ENCODE measurements at regions not wholly inside any gene's neighbourhood (a gene's known extent, or its start where the extent isn't known, plus 50 kb on each side); places are given as distances from the start of the nearest gene placed in this dataset.

DNA sequence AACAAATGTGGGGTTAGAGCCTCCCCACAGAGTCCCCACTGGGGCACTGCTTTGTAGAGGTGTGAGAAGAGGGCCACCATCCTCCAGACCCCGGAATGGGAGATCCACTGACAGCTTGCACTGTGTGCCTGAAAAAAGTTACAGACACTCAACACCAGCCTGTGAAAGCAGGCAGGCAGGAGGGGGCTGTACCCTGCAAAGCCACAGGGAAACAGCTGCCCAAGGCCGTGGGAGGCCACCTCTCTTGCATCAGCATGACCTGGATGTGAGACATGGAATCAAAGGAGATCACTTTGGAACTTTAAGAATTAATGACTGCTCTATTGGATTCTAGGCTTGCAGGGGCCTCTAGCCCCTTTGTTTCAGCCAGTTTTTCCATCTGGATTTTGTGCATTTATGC is 782.3 kb downstream of the BRINP1 start:
- Histone ChIP-seq H3K9me3 (ENCODE audit: control insufficient read depth in 1 of 2, low read length in 2 of 2) (no peaks in the 10 kb centered on the region), H3K4me3 (ENCODE audit: low read depth in 1 of 2, low read length in 2 of 2) (no peak overlapping the region), H3K27ac (ENCODE audit: low read length) (no peak overlapping the region), H3K27me3 (ENCODE audit: low read depth, low read length) (no peaks in the 10 kb centered on the region), H3K36me3 (ENCODE audit: control insufficient read depth in 1 of 2, insufficient read depth in 2 of 2, low read length in 2 of 2) (no peaks in the 10 kb centered on the region), H3K4me1 (ENCODE audit: control insufficient read depth in 1 of 2, insufficient read depth in 2 of 2, low read length in 2 of 2) (no peaks in the 10 kb centered on the region)

DNA sequence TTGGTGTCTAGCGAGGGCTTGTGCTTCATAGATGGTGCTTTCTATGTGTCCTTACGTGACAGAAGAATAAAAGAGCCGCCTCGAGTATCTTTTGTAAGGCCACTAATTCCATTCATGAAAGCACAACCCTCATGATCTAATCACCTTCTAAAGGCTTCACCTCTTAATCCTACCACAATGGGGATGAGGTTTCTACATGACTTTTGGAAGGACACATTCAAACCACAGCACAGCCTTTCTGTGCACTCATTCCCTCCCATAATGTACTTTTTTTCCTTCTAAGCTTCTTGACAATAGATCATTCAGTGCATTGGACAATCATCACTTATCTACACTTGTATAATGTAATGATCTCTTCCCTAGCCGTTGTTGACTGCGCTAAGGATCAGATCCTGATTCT is 774.8 kb downstream of the BRINP1 start:
- Histone ChIP-seq H3K4me3 (ENCODE audit: low read depth in 1 of 2, low read length in 2 of 2) (no peak overlapping the region), H3K9me3 (ENCODE audit: control insufficient read depth in 1 of 2, low read length in 2 of 2) (no peaks in the 10 kb centered on the region), H3K4me1 (ENCODE audit: control insufficient read depth in 1 of 2, insufficient read depth in 2 of 2, low read length in 2 of 2) (no peaks in the 10 kb centered on the region), H3K27me3 (ENCODE audit: low read depth, low read length) (no peaks in the 10 kb centered on the region), H3K27ac (ENCODE audit: low read length) (no peak overlapping the region), H3K36me3 (ENCODE audit: control insufficient read depth in 1 of 2, insufficient read depth in 2 of 2, low read length in 2 of 2) (no peaks in the 10 kb centered on the region)

DNA sequence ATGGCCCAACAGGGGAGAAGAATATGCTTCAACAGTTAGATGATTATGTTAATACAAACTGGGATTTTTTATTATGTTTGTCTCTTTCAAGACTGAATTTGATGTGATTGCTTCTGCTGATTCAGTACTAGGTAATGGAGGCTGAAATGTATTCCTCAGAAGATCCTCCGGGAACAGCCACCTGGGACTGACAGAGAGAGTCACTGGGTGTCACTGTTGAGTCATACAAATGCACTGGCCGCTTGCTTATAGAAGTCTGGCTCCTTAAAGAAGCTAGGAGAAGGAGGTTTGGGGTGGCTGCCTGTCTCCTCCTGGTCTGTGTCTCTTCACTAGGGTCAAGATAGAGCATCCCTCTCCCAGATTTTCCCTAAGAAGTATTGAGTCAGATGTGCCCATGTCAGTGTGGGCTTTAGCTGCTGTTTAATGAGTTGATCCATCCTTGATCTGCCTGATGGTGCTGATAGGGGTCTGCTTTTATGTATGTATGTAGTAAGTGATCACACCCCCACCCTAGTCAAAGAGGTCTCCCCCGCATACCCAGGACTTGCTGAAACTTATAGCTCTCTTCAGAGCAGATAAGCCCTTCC is 773.4 kb downstream of the BRINP1 start:
- H3K27me3 ChIP-seq (ENCODE audit: low read depth, low read length): no peaks in the 10 kb centered on the region

DNA sequence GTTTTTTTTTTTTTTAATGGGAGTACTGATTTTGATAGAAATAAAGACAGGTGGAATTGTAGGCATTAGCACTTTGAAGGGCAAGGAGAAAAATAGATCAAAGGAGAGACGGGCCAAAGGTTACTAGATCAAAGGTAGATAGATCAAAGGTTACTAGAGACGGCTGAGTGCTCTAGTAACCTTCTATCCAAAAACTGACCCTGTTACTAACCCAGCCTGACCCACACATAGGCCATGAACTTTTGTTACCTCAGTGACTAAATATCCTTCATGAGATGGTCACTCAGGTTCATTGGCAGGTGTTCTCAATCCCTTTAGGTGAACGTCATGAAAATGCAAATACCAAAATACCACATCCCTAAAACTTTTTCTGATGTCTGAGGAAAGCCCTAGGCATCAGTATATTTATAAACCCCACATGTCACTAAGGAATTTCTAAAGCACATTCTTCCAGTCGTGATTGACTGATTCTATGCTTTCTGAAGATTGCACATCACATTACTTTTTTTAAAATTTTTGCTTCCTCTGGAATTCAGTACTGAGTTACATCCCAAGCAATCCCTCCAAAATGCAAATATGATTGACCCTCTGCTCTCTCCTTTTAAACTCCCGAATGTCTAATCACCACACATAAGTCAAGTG is 772.7 kb downstream of the BRINP1 start:
- Histone ChIP-seq H3K4me3 (ENCODE audit: low read depth in 1 of 2, low read length in 2 of 2) (no peak overlapping the region), H3K9me3 (ENCODE audit: control insufficient read depth in 1 of 2, low read length in 2 of 2) (no peaks in the 10 kb centered on the region), H3K4me1 (ENCODE audit: control insufficient read depth in 1 of 2, insufficient read depth in 2 of 2, low read length in 2 of 2) (no peaks in the 10 kb centered on the region), H3K27me3 (ENCODE audit: low read depth, low read length) (no peaks in the 10 kb centered on the region), H3K36me3 (ENCODE audit: control insufficient read depth in 1 of 2, insufficient read depth in 2 of 2, low read length in 2 of 2) (no peaks in the 10 kb centered on the region), H3K27ac (ENCODE audit: low read length) (no peak overlapping the region)

More for the DNA sequence above, 773.4 kb downstream of the BRINP1 start:
- no peak overlapping the region for H3K4me3 ChIP-seq (ENCODE audit: low read depth in 1 of 2, low read length in 2 of 2)
- no peaks in the 10 kb centered on the region for H3K9me3 ChIP-seq (ENCODE audit: control insufficient read depth in 1 of 2, low read length in 2 of 2)
- H3K27ac ChIP-seq (ENCODE audit: low read length): no peak overlapping the region
- H3K4me1 ChIP-seq (ENCODE audit: control insufficient read depth in 1 of 2, insufficient read depth in 2 of 2, low read length in 2 of 2): no peaks in the 10 kb centered on the region
- no peaks in the 10 kb centered on the region for H3K36me3 ChIP-seq (ENCODE audit: control insufficient read depth in 1 of 2, insufficient read depth in 2 of 2, low read length in 2 of 2)

DNA sequence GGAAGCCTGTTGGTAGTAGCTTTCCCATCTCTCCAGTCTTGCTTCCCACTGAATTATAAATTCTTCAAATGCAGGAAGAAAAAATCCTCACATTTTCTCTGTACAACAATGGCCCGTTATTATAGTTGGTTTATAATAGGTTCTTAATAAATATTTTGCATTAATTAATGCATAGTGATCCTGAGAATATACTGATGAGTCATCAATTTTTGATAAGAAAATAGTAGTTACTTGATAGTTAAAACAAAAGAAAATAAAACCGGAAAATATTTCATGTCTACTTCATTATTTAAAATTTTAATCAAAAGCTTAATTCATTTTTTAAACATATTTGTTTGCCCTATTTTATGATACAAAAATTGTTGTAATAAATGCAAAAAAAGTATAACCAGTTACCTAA is 762.6 kb downstream of the BRINP1 start:
- Histone ChIP-seq H3K27ac (ENCODE audit: low read length) (no peak overlapping the region), H3K4me3 (ENCODE audit: low read depth in 1 of 2, low read length in 2 of 2) (no peak overlapping the region), H3K4me1 (ENCODE audit: control insufficient read depth in 1 of 2, insufficient read depth in 2 of 2, low read length in 2 of 2) (no peaks in the 10 kb centered on the region), H3K9me3 (ENCODE audit: control insufficient read depth in 1 of 2, low read length in 2 of 2) (no peaks in the 10 kb centered on the region), H3K36me3 (ENCODE audit: control insufficient read depth in 1 of 2, insufficient read depth in 2 of 2, low read length in 2 of 2) (no peaks in the 10 kb centered on the region), H3K27me3 (ENCODE audit: low read depth, low read length) (no peaks in the 10 kb centered on the region)

DNA sequence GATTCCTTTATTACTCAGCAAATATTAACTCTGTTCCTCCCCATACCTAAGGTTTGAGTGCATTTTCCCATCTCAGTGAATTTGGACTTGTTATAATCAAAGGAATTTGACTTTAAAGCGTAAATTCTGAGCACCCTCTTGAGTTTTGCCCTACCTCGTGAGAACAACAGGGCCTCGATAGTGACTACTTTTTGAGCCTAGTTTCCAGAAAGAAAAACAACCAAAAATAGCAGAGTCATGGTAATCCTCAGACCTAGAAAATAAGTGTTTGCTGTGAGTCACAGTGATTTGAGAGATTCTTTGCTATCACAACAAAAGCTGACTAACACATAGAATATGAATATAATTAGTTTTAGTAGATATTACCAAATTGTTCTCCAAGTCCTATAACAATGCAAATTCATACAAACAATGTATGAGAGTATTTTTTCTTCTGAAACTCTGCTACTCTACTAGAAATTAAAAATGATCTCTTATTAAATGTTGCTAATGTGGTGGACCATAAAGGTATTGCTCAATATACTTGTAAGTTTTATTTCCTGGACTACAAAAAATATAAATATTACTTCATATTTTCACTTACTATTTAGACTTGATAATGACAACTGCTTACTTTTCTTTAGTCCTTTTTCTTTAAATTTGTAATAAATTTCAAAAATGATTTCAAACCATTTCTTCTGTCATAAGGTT is 759.7 kb downstream of the BRINP1 start:
- Histone ChIP-seq H3K27ac (ENCODE audit: low read length) (no peak overlapping the region), H3K4me3 (ENCODE audit: low read depth in 1 of 2, low read length in 2 of 2) (no peak overlapping the region), H3K9me3 (ENCODE audit: control insufficient read depth in 1 of 2, low read length in 2 of 2) (no peaks in the 10 kb centered on the region), H3K27me3 (ENCODE audit: low read depth, low read length) (no peaks in the 10 kb centered on the region), H3K4me1 (ENCODE audit: control insufficient read depth in 1 of 2, insufficient read depth in 2 of 2, low read length in 2 of 2) (no peaks in the 10 kb centered on the region), H3K36me3 (ENCODE audit: control insufficient read depth in 1 of 2, insufficient read depth in 2 of 2, low read length in 2 of 2) (no peaks in the 10 kb centered on the region)

DNA sequence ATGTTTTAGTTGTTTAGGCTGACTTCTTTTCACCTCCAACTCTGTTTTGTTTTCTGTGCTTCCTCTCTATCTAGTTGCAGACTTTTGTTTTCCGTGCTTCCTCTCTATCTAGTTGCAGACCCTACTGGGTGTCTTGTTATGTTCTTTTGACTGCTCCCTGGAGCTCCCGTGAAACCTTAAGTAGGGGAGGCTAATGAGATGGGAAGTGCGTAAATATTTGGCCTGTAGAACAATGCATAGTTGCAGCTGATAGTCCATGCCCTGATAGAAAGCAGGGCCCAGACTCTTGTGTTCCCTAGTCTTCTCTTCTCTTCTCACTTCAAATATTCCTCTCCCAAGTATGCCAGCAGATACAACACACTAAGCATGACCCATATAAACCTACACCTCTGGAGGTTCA is 757.0 kb downstream of the BRINP1 start:
- no peaks in the 10 kb centered on the region for H3K36me3 ChIP-seq (ENCODE audit: control insufficient read depth in 1 of 2, insufficient read depth in 2 of 2, low read length in 2 of 2)

DNA sequence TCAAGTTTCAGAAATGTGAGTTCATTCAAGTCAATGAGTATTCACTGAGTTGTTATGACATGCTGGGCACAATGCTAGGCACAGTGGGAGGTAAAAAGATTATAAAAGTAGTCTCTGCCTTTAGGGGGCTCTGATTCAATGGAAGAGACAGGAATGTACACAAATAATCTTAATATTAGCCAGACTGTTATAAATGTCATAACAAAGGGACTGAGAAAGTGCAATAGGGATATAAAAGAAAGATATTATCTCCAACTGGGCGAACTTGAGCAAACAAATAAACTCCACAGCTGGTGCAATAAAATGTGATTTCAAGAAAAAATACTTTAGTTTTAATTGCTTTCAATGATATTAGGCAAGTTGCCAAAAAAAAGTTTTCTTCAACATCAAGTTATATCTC is 755.2 kb downstream of the BRINP1 start:
- H3K27me3 ChIP-seq (ENCODE audit: low read depth, low read length): no peaks in the 10 kb centered on the region
- H3K4me1 ChIP-seq (ENCODE audit: control insufficient read depth in 1 of 2, insufficient read depth in 2 of 2, low read length in 2 of 2): no peaks in the 10 kb centered on the region
- no peaks in the 10 kb centered on the region for H3K9me3 ChIP-seq (ENCODE audit: control insufficient read depth in 1 of 2, low read length in 2 of 2)
- H3K4me3 ChIP-seq (ENCODE audit: low read depth in 1 of 2, low read length in 2 of 2): no peak overlapping the region
- no peaks in the 10 kb centered on the region for H3K36me3 ChIP-seq (ENCODE audit: control insufficient read depth in 1 of 2, insufficient read depth in 2 of 2, low read length in 2 of 2)
- no peak overlapping the region for H3K27ac ChIP-seq (ENCODE audit: low read length)

More for the DNA sequence above, 757.0 kb downstream of the BRINP1 start:
- H3K9me3 ChIP-seq (ENCODE audit: control insufficient read depth in 1 of 2, low read length in 2 of 2): no peaks in the 10 kb centered on the region
- no peak overlapping the region for H3K27ac ChIP-seq (ENCODE audit: low read length)
- no peak overlapping the region for H3K4me3 ChIP-seq (ENCODE audit: low read depth in 1 of 2, low read length in 2 of 2)
- H3K27me3 ChIP-seq (ENCODE audit: low read depth, low read length): no peaks in the 10 kb centered on the region
- H3K4me1 ChIP-seq (ENCODE audit: control insufficient read depth in 1 of 2, insufficient read depth in 2 of 2, low read length in 2 of 2): no peaks in the 10 kb centered on the region

DNA sequence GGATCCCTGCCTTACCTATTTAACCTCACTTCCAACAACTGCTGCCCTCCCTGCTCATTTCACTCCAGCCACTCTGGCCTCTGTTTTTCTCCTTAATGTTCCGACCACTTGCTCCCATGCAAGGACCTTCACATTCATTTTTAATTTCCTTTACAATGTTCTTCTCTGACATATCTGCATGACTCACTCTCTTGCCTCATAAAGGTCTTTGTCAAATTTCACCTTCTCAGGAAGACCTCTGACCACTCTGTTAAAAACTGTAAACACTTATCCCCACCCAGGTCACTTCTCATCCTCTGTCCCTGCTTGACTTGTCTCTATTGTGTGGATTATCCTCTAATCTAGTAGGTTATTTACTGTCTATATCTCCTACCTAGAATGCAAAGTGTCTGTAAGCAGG is 751.2 kb downstream of the BRINP1 start:
- Histone ChIP-seq H3K27me3 (ENCODE audit: low read depth, low read length) (no peaks in the 10 kb centered on the region), H3K4me1 (ENCODE audit: control insufficient read depth in 1 of 2, insufficient read depth in 2 of 2, low read length in 2 of 2) (no peaks in the 10 kb centered on the region), H3K36me3 (ENCODE audit: control insufficient read depth in 1 of 2, insufficient read depth in 2 of 2, low read length in 2 of 2) (no peaks in the 10 kb centered on the region), H3K9me3 (ENCODE audit: control insufficient read depth in 1 of 2, low read length in 2 of 2) (no peaks in the 10 kb centered on the region), H3K4me3 (ENCODE audit: low read depth in 1 of 2, low read length in 2 of 2) (no peak overlapping the region), H3K27ac (ENCODE audit: low read length) (no peak overlapping the region)

DNA sequence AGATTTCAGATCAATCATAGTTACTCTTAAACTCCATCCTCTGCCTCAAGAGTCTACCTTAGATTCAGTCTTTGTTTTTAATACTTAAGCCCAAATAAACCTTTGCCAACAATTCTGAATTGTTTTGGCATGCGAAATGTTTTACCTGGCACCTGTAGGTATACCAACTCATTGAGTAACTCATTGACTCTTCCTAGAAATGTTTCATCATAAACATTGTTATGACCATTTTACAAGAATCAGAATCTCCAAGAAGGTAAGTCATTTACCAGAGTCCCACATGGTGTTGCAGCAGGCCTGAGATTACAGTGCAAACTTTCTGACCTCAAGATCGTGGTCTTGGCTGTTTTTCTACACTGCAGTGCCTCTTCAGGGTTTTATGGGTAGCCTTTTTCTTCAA is 750.4 kb downstream of the BRINP1 start:
- Histone ChIP-seq H3K27me3 (ENCODE audit: low read depth, low read length) (no peaks in the 10 kb centered on the region), H3K9me3 (ENCODE audit: control insufficient read depth in 1 of 2, low read length in 2 of 2) (no peaks in the 10 kb centered on the region), H3K4me3 (ENCODE audit: low read depth in 1 of 2, low read length in 2 of 2) (no peak overlapping the region), H3K36me3 (ENCODE audit: control insufficient read depth in 1 of 2, insufficient read depth in 2 of 2, low read length in 2 of 2) (no peaks in the 10 kb centered on the region), H3K27ac (ENCODE audit: low read length) (no peak overlapping the region), H3K4me1 (ENCODE audit: control insufficient read depth in 1 of 2, insufficient read depth in 2 of 2, low read length in 2 of 2) (no peaks in the 10 kb centered on the region)

DNA sequence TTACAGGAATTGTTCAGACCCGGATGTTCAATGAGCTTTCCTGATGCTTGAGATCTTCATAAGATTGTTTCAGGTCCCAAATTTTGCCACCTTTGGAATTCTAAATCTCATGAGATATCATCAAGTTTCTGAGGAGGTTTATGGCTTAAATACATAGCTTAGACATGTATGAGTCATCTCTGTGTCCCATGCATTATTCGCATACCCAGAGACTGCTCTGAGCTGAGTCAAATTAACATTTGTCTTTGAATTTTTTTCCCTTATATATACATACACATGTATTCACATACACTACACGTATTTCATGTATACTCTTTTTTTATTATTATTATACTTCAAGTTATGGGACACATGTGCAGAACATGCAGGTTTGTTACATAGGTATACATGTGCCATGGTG is 744.6 kb downstream of the BRINP1 start:
- Histone ChIP-seq H3K27ac (ENCODE audit: low read length) (no peak overlapping the region), H3K9me3 (ENCODE audit: control insufficient read depth in 1 of 2, low read length in 2 of 2) (no peaks in the 10 kb centered on the region), H3K4me1 (ENCODE audit: control insufficient read depth in 1 of 2, insufficient read depth in 2 of 2, low read length in 2 of 2) (no peaks in the 10 kb centered on the region), H3K36me3 (ENCODE audit: control insufficient read depth in 1 of 2, insufficient read depth in 2 of 2, low read length in 2 of 2) (no peaks in the 10 kb centered on the region), H3K4me3 (ENCODE audit: low read depth in 1 of 2, low read length in 2 of 2) (no peak overlapping the region), H3K27me3 (ENCODE audit: low read depth, low read length) (no peaks in the 10 kb centered on the region)

Measured in muscle layer of duodenum (tissue), 2 donors.